ENCODE measurements at regions not wholly inside any gene's neighbourhood (a gene's known extent, or its start where the extent isn't known, plus 50 kb on each side); places are given as distances from the start of the nearest gene placed in this dataset.

DNA sequence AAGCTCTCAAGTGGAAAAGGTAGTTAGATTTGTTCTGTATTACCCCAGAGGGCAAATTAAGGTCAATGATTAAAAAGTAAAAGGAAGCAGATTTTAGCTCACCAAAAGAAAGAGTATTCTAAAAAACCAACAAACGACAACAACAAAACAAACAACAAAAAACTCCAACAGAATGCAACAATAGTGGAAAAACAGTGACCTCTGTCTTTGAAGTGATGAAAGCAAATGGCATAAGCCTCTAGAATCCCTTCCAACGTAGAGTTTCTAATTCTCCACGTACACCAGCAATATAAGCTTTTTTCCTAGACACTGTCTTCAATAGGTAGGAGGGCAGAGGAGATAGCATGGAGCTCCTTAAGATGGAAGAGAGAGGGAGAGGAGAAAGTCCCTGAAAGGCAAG, 359.1 kb downstream of the TTLL7 start:
- Histone ChIP-seq H3K4me3 (ENCODE audit: control insufficient read depth in 1 of 2, extremely low read depth in 1 of 2, low read length in 1 of 2) (no peak overlapping the region), H3K4me1 (ENCODE audit: control insufficient read depth in 1 of 2, extremely low read depth in 1 of 2, insufficient read depth in 2 of 2, low read length in 2 of 2) (peaks cover 0 to 3% of the 10 kb centered on the region in 2 experiments), H3K36me3 (ENCODE audit: control insufficient read depth in 2 of 2, extremely low read depth in 1 of 2, insufficient read depth in 1 of 2, low read length in 1 of 2) (no peaks in the 10 kb centered on the region), H3K27ac (ENCODE audit: low read length) (no peak overlapping the region), H3K9me3 (no peaks in the 10 kb centered on the region), H3K27me3 (replicated peaks in 1 of 2; ENCODE audit: control insufficient read depth in 2 of 2, extremely low read depth in 1 of 2, insufficient read depth in 2 of 2, low read length in 1 of 2) (no peaks in the 10 kb centered on the region)
- POLR2A ChIA-PET: interaction anchor here in 1 of 2 donors (0.5 to 0.7 kb wide), 3 partner anchors 112 to 259 kb away, joined by 3 to 5 read pairs (median 3); no protein-coding TSS in a partner anchor
- no CpG with 5 or more reads among the region's 3 CpGs for WGBS (ENCODE audit: insufficient coverage)
- H3K4me3 Mint-ChIP-seq: no peak overlapping the region
- CTCF ChIA-PET: no interaction called here
- H3K36me3 Mint-ChIP-seq: no peaks in the 10 kb centered on the region
- H3K9me3 Mint-ChIP-seq: peaks cover 0 to 3% (median 0%) of the 10 kb centered on the region in 3 donors
- no peak overlapping the region for H3K27ac Mint-ChIP-seq
- H3K27me3 Mint-ChIP-seq: no peaks in the 10 kb centered on the region
- ATAC-seq (replicated peaks in 1 of 4): no peak
- no peak for DNase-seq
- peaks cover 3 to 6% (median 4%) of the 10 kb centered on the region in 3 donors for H3K4me1 Mint-ChIP-seq

DNA sequence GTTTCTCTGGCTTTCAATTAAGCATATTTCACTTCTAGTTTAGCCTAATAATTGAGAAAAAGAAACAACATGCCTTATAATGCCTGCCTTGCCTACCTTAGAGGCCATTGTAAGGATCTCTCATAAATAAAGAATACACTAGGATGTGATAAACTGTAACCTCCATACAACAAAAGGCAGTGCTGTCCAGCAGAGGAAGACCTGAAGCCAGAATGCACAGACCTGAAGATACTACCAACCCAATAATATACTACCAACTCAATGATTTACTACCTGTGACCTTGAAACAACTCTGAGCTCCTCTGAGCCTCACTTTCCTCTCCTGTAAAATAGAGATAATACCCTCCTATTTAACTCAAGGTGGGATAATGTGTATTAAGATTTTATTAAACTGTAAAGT, 361.3 kb downstream of the TTLL7 start:
- ATAC-seq (replicated peaks in 1 of 4): no peak
- H3K4me1 ChIP-seq (ENCODE audit: control insufficient read depth in 1 of 2, extremely low read depth in 1 of 2, insufficient read depth in 2 of 2, low read length in 2 of 2): peaks cover 0 to 3% of the 10 kb centered on the region in 2 experiments
- H3K27ac Mint-ChIP-seq: no peak overlapping the region
- no peaks in the 10 kb centered on the region for H3K36me3 ChIP-seq (ENCODE audit: control insufficient read depth in 2 of 2, extremely low read depth in 1 of 2, insufficient read depth in 1 of 2, low read length in 1 of 2)
- no peaks in the 10 kb centered on the region for H3K27me3 ChIP-seq (replicated peaks in 1 of 2; ENCODE audit: control insufficient read depth in 2 of 2, extremely low read depth in 1 of 2, insufficient read depth in 2 of 2, low read length in 1 of 2)
- H3K27ac ChIP-seq (ENCODE audit: low read length): no peak overlapping the region
- H3K36me3 Mint-ChIP-seq: no peaks in the 10 kb centered on the region
- H3K4me1 Mint-ChIP-seq: peaks cover 4 to 6% (median 6%) of the 10 kb centered on the region in 3 donors
- no peak overlapping the region for H3K4me3 Mint-ChIP-seq
- POLR2A ChIA-PET: no interaction called here
- CTCF ChIA-PET: no interaction called here
- H3K27me3 Mint-ChIP-seq: no peaks in the 10 kb centered on the region
- H3K4me3 ChIP-seq (ENCODE audit: control insufficient read depth in 1 of 2, extremely low read depth in 1 of 2, low read length in 1 of 2): no peak overlapping the region
- DNase-seq: no peak
- H3K9me3 Mint-ChIP-seq: peaks cover 0 to 3% (median 0%) of the 10 kb centered on the region in 3 donors
- no peaks in the 10 kb centered on the region for H3K9me3 ChIP-seq

DNA sequence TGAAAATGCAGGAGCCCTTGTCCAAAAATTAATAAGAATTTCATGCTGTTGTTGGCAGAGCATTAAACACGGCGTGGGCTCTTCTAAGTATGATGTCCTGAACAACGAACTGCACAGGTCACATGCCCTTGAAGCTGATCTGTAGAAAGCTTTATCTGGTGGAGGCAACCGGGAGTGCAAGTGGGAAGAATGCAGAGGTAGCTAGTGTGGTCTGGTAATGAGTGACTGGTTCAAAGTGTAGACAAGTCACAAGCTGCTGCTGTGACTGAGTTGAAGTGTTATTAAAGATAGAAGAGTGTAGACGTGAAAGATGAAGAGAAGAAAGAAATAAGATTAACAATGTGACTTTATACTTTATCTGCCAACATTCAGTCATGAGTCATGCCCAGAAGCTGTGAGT, 361.9 kb downstream of the TTLL7 start:
- Histone ChIP-seq H3K27ac (ENCODE audit: low read length) (no peak overlapping the region), H3K36me3 (ENCODE audit: control insufficient read depth in 2 of 2, extremely low read depth in 1 of 2, insufficient read depth in 1 of 2, low read length in 1 of 2) (no peaks in the 10 kb centered on the region), H3K27me3 (replicated peaks in 1 of 2; ENCODE audit: control insufficient read depth in 2 of 2, extremely low read depth in 1 of 2, insufficient read depth in 2 of 2, low read length in 1 of 2) (no peaks in the 10 kb centered on the region), H3K4me3 (ENCODE audit: control insufficient read depth in 1 of 2, extremely low read depth in 1 of 2, low read length in 1 of 2) (no peak overlapping the region), H3K4me1 (ENCODE audit: control insufficient read depth in 1 of 2, extremely low read depth in 1 of 2, insufficient read depth in 2 of 2, low read length in 2 of 2) (peaks cover 0 to 3% of the 10 kb centered on the region in 2 experiments), H3K9me3 (no peaks in the 10 kb centered on the region)
- Mint-ChIP-seq H3K4me1 (peaks cover 4 to 6% (median 4%) of the 10 kb centered on the region in 3 donors), H3K9me3 (peaks cover 0 to 3% (median 0%) of the 10 kb centered on the region in 3 donors), H3K27me3 (no peaks in the 10 kb centered on the region), H3K27ac (no peak overlapping the region), H3K4me3 (no peak overlapping the region), H3K36me3 (no peaks in the 10 kb centered on the region)
- 90% methylated on average over 4 of the region's 5 CpGs for WGBS (ENCODE audit: insufficient coverage)
- ChIA-PET POLR2A (no interaction called here), CTCF (no interaction called here)
- no peak for DNase-seq
- ATAC-seq (replicated peaks in 1 of 4): no peak

DNA sequence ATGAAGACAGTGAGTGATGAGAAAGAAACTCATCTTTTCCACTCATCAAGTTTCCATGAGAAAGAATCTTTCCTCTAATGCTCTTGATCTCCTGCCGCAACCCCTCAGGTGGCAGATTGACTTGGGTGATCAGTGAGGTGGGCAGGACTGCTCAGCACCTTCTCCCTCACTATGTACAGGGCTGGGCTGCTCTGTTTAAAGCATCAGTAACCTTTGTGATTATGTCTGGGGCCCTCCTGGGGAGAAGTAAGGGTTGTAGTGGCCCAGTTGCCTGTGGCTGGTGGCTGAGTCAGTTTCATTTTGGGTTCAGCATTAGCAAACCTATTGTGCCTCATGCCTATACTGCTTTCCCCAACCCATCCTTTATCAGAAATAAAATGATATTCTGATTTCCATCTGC, 366.0 kb downstream of the TTLL7 start:
- Histone ChIP-seq H3K27me3 (replicated peaks in 1 of 2; ENCODE audit: control insufficient read depth in 2 of 2, extremely low read depth in 1 of 2, insufficient read depth in 2 of 2, low read length in 1 of 2) (no peaks in the 10 kb centered on the region), H3K4me1 (ENCODE audit: control insufficient read depth in 1 of 2, extremely low read depth in 1 of 2, insufficient read depth in 2 of 2, low read length in 2 of 2) (no peaks in the 10 kb centered on the region), H3K9me3 (no peaks in the 10 kb centered on the region), H3K4me3 (ENCODE audit: control insufficient read depth in 1 of 2, extremely low read depth in 1 of 2, low read length in 1 of 2) (no peak overlapping the region), H3K27ac (ENCODE audit: low read length) (no peak overlapping the region), H3K36me3 (ENCODE audit: control insufficient read depth in 2 of 2, extremely low read depth in 1 of 2, insufficient read depth in 1 of 2, low read length in 1 of 2) (peaks cover 0 to 3% of the 10 kb centered on the region in 2 donors)
- POLR2A ChIA-PET: no interaction called here
- Mint-ChIP-seq H3K9me3 (peaks cover 0 to 6% (median 5%) of the 10 kb centered on the region in 3 donors), H3K36me3 (no peaks in the 10 kb centered on the region), H3K27me3 (no peaks in the 10 kb centered on the region), H3K4me1 (peaks cover 0 to 3% (median 0%) of the 10 kb centered on the region in 3 donors), H3K27ac (no peak overlapping the region), H3K4me3 (no peak overlapping the region)
- ATAC-seq (replicated peaks in 1 of 4): no peak
- WGBS (ENCODE audit: insufficient coverage): no CpG with 5 or more reads among the region's 1 CpG
- CTCF ChIA-PET: no interaction called here
- DNase-seq: no peak

DNA sequence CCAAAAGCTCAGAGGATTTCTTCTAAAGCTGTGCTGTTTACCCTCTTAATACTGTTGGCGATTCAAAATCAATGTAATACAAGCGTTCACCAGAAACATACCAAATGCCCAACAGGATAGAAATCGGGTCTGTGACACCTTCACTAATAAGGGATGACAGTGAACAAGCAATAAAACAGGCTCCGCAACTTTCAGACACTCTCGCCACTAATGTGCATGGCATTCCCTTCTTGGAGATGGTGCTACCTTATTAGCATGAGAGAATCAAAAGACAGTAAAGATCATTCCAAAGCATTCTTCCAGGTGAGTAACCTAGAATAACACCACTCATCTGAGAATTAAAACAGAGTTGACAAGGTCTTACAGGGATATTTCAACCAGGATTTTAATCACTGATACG, 367.1 kb downstream of the TTLL7 start:
- Histone ChIP-seq H3K27me3 (replicated peaks in 1 of 2; ENCODE audit: control insufficient read depth in 2 of 2, extremely low read depth in 1 of 2, insufficient read depth in 2 of 2, low read length in 1 of 2) (no peaks in the 10 kb centered on the region), H3K4me3 (ENCODE audit: control insufficient read depth in 1 of 2, extremely low read depth in 1 of 2, low read length in 1 of 2) (no peak overlapping the region), H3K4me1 (ENCODE audit: control insufficient read depth in 1 of 2, extremely low read depth in 1 of 2, insufficient read depth in 2 of 2, low read length in 2 of 2) (no peaks in the 10 kb centered on the region), H3K9me3 (no peaks in the 10 kb centered on the region), H3K36me3 (ENCODE audit: control insufficient read depth in 2 of 2, extremely low read depth in 1 of 2, insufficient read depth in 1 of 2, low read length in 1 of 2) (peaks cover 0 to 3% of the 10 kb centered on the region in 2 donors), H3K27ac (ENCODE audit: low read length) (no peak overlapping the region)
- Mint-ChIP-seq H3K36me3 (no peaks in the 10 kb centered on the region), H3K4me1 (peaks cover 0 to 3% (median 0%) of the 10 kb centered on the region in 3 donors), H3K4me3 (no peak overlapping the region), H3K27me3 (no peaks in the 10 kb centered on the region), H3K27ac (no peak overlapping the region), H3K9me3 (peaks cover 0 to 6% (median 5%) of the 10 kb centered on the region in 3 donors)
- DNase-seq (no peak), ATAC-seq (replicated peaks in 1 of 4) (no peak)
- ChIA-PET CTCF (no interaction called here), POLR2A (no interaction called here)
- WGBS (ENCODE audit: insufficient coverage): 100% methylated on average over 2 of the region's 6 CpGs

DNA sequence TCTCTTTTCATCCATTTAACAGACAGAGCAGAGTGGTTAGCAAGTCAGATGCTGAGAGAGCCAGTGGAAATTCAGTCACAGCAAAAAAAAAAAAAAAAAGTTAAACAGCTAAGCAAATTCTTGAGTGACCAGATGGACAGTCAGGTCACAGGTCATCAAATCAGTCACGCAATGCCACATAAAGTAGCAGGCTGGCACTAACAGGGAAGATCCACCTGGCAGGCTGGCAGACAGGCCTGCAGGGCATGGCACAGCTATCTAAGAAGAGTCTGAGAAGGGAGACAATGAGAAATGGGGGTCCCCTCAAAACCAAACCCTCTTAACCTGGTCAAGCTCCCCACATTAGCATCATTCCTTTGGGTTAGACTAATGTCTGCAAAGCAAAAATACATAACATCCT, 371.9 kb downstream of the TTLL7 start:
- Histone ChIP-seq H3K27ac (ENCODE audit: low read length) (no peak overlapping the region), H3K4me1 (ENCODE audit: control insufficient read depth in 1 of 2, extremely low read depth in 1 of 2, insufficient read depth in 2 of 2, low read length in 2 of 2) (no peaks in the 10 kb centered on the region), H3K36me3 (ENCODE audit: control insufficient read depth in 2 of 2, extremely low read depth in 1 of 2, insufficient read depth in 1 of 2, low read length in 1 of 2) (peaks cover 0 to 3% of the 10 kb centered on the region in 2 donors), H3K4me3 (ENCODE audit: control insufficient read depth in 1 of 2, extremely low read depth in 1 of 2, low read length in 1 of 2) (no peak overlapping the region), H3K27me3 (replicated peaks in 1 of 2; ENCODE audit: control insufficient read depth in 2 of 2, extremely low read depth in 1 of 2, insufficient read depth in 2 of 2, low read length in 1 of 2) (no peaks in the 10 kb centered on the region), H3K9me3 (no peaks in the 10 kb centered on the region)
- 100% methylated on average over 1 of the region's 1 CpG for WGBS (ENCODE audit: insufficient coverage)
- H3K4me3 Mint-ChIP-seq: no peak overlapping the region
- ChIA-PET POLR2A (no interaction called here), CTCF (no interaction called here)
- DNase-seq (no peak), ATAC-seq (replicated peaks in 1 of 4) (no peak)
- H3K27me3 Mint-ChIP-seq: no peaks in the 10 kb centered on the region
- peaks cover 0 to 6% (median 5%) of the 10 kb centered on the region in 3 donors for H3K9me3 Mint-ChIP-seq
- no peak overlapping the region for H3K27ac Mint-ChIP-seq
- H3K4me1 Mint-ChIP-seq: peaks cover 0 to 2% (median 0%) of the 10 kb centered on the region in 3 donors
- H3K36me3 Mint-ChIP-seq: no peaks in the 10 kb centered on the region

DNA sequence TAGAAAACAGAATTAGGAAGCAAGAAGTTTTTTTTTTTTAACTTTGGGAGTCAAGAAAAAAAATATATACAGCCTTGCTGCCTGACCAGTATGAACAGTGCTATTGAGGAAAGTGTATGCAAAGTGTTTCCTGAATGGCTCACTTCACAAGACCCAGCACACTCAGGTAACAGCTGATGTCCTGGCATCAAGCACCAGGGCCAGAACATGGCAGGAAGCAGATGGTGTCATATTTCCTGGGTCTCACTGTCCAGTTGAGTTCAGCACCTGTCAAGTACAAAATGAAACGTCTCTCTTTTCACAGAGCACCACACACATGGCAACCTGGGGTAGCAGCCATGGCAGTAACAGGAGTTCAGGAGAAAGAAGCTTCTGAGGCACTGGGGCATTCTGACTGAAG, 372.3 kb downstream of the TTLL7 start:
- H3K9me3 Mint-ChIP-seq: peaks cover 0 to 6% (median 5%) of the 10 kb centered on the region in 3 donors
- ChIA-PET CTCF (interaction anchor here in 1 of 2 donors (0.6 kb wide), 1 partner anchor 478 kb away, joined by 4 read pairs; no protein-coding TSS in a partner anchor), POLR2A (no interaction called here)
- no peak overlapping the region for H3K27ac Mint-ChIP-seq
- no peak overlapping the region for H3K4me3 ChIP-seq (ENCODE audit: control insufficient read depth in 1 of 2, extremely low read depth in 1 of 2, low read length in 1 of 2)
- peaks cover 0 to 3% of the 10 kb centered on the region in 2 donors for H3K36me3 ChIP-seq (ENCODE audit: control insufficient read depth in 2 of 2, extremely low read depth in 1 of 2, insufficient read depth in 1 of 2, low read length in 1 of 2)
- no peaks in the 10 kb centered on the region for H3K27me3 ChIP-seq (replicated peaks in 1 of 2; ENCODE audit: control insufficient read depth in 2 of 2, extremely low read depth in 1 of 2, insufficient read depth in 2 of 2, low read length in 1 of 2)
- H3K4me1 Mint-ChIP-seq: peaks cover 0 to 2% (median 0%) of the 10 kb centered on the region in 3 donors
- DNase-seq (no peak), ATAC-seq (replicated peaks in 1 of 4) (no peak)
- no peaks in the 10 kb centered on the region for H3K9me3 ChIP-seq
- H3K27ac ChIP-seq (ENCODE audit: low read length): no peak overlapping the region
- H3K4me1 ChIP-seq (ENCODE audit: control insufficient read depth in 1 of 2, extremely low read depth in 1 of 2, insufficient read depth in 2 of 2, low read length in 2 of 2): no peaks in the 10 kb centered on the region
- H3K27me3 Mint-ChIP-seq: no peaks in the 10 kb centered on the region
- H3K36me3 Mint-ChIP-seq: no peaks in the 10 kb centered on the region
- H3K4me3 Mint-ChIP-seq: no peak overlapping the region
- WGBS (ENCODE audit: insufficient coverage): no CpG with 5 or more reads among the region's 1 CpG

All from T-cell (primary cell).